Activated naive CD8-positive, alpha-beta T cell (primary cell): ENCODE measurements at regions not wholly inside any gene's neighbourhood (a gene's known extent, or its start where the extent isn't known, plus 50 kb on each side); places are given as distances from the start of the nearest gene placed in this dataset.
"Not testable (repeated sequence)": the region's sequence is repeated elsewhere in the genome, so short reads cannot be mapped to it uniquely, and the experiment has no call there.

ENCODE experiments used
- H3K27ac Mint-ChIP-seq: one replicate; pipeline ENCODE4 v1.8.0; 2021; ENCODE audit warnings: mixed read lengths
- H3K27me3 Mint-ChIP-seq: one replicate; pipeline ENCODE4 v1.8.0; 2021; ENCODE audit warnings: mixed read lengths
- H3K36me3 Mint-ChIP-seq: one replicate; pipeline ENCODE4 v1.8.0; 2021; ENCODE audit warnings: mixed read lengths
- H3K4me1 Mint-ChIP-seq: one replicate; pipeline ENCODE4 v1.8.0; 2021; ENCODE audit warnings: low read depth, mixed read lengths
- H3K4me3 Mint-ChIP-seq: one replicate; pipeline ENCODE4 v1.8.0; 2021; ENCODE audit warnings: mild to moderate bottlenecking, mixed read lengths
- H3K9me3 Mint-ChIP-seq: one replicate; pipeline ENCODE4 v1.8.0; 2021; ENCODE audit warnings: low read depth, mixed read lengths

DNA sequence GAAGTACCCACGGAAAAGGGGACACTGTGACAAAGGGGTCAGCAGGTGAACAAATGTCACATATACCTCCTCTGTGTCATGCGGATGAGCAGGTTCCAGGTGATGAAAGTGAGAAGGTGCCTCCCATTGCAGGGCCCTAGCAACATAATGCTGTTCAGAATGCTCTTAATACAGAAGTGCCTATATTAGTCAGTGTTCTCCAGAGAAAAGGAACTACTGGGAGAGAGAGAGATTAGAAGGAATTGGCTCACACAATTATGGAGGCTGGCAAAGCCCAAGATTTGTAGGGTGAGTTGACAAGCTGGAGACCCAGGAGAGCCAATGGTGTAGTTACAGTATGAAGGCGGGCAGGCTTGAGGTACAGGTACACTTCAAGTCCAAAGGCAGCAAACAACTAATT, 98.1 kb upstream of the CDC42EP3 start:
- H3K4me1 Mint-ChIP-seq = peaks cover 3% of the 10 kb centered on the region
- H3K9me3 Mint-ChIP-seq = no peaks in the 10 kb centered on the region
- no peaks in the 10 kb centered on the region for H3K27me3 Mint-ChIP-seq
- H3K4me3 Mint-ChIP-seq = no peak overlapping the region
- peaks cover 7% of the 10 kb centered on the region for H3K36me3 Mint-ChIP-seq
- no peak overlapping the region for H3K27ac Mint-ChIP-seq

DNA sequence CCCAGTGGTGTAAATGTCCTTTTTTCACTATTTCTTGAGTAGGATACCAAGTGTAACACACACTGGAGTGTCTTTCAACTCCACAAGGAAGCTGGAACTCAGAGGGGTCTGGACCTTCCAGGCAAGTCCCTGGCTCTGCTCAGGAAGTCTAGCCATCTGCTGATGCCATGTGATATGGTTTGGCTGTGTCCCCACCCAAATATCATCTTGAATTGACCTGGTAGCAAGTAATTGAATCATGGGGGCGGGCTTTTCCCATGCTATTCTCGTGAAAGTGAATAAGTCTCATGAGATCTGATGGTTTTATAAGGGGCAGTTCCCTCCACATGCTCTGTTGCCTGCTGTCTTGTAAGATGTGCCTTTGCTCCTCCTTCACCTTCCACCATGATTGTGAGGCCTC, 99.4 kb upstream of the CDC42EP3 start:
- Mint-ChIP-seq H3K27ac (no peak overlapping the region), H3K4me1 (no peaks in the 10 kb centered on the region), H3K27me3 (no peaks in the 10 kb centered on the region), H3K4me3 (no peak overlapping the region), H3K9me3 (no peaks in the 10 kb centered on the region), H3K36me3 (peaks cover 9% of the 10 kb centered on the region)

DNA sequence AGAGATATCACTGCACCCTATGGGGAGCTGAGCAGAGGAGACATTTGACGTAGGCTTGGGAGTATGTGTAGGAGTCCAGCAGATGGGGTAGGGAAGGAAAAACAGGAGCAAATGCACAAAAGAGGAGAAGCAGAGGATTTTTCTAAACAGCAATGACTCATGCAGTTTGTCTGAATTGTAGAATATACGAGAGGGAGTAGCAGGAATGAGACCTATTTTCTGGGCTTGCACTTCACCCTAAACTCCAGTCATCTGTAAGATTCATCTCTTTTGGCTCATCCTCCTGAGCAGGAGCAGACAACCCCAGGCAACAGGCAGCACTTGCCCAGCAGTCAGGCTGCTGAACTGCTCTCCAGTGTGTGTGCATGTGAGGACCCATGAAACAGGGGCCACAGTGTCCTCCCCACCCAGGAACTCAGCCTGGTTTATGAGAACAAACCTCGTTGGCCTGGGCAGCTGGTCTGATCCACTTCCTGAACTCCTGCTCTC, 100.2 kb upstream of the CDC42EP3 start:
- Mint-ChIP-seq H3K27me3 (no peaks in the 10 kb centered on the region), H3K9me3 (no peaks in the 10 kb centered on the region), H3K27ac (no peak overlapping the region), H3K4me3 (no peak overlapping the region), H3K4me1 (no peaks in the 10 kb centered on the region), H3K36me3 (peaks cover 9% of the 10 kb centered on the region)

DNA sequence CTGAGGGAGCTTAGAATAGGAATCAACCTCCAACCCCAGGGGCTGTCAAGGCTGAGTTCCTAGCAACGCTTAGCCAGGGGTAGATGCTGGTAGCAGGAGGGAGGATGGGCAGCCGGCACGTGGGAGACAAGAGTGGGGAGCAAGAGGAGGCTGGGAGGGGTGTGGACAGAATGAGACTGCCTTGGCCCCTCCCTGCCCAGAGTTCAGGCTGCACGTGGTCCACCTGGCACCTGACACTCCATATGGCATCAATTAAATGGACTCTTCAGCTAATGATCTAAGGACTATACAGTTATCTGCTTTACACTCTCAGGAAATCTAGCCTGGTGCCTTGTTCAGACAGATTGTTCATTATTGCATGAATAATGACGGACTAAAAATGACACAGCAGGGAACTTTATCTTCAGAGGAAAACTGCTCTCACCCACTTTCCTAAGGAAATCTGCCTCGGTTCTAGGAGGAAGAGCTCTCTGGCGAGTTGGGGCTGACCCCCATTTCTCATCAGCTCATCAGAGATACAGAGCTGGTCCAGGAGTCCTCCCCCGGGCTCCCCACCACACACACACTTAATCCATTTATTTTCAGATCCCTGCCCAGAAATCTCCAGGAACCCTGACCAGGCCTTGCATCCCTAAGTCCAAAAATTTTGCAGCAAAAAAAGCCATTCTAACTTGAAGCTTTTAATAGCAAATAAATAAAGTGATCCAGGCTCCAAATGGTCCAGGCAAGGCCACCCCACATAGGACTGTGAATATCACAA, 102.1 kb upstream of the CDC42EP3 start:
- no peak overlapping the region for H3K27ac Mint-ChIP-seq
- H3K4me1 Mint-ChIP-seq = no peaks in the 10 kb centered on the region

DNA sequence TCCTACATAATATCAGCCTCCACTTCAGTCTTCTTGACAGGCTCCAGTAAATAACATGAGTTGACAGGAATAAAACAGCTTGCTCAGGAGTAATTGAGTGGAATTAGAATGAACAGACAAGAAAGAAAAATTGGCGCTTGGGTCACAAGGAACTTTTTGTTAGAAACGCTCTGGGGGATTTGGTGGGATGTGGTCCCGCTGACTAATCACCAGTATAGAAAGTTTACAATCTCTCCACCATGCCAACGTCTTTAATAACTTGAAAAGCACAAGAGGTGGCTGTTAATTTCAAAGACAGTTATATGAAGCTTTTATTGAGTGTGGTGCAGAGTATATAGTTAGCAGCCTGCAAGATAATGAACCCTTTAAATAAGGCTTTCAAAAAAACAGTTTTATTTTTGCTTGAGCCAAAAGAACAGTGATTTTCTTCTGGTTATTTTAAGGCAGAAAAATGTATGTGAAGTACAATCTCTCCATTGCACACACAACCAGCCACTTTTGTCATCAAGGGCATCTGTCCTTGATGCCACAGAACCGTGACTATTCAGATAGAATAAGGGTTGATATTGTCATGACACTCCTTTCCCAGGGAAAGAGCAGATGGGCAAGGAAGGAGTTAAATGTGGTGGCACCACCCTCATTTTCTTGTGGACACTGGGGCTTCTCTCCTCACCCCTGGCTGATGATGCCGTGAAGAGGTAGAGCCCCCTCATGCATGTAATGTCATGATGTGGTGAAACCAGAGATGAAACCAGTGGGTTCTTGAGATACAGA, 102.9 kb upstream of the CDC42EP3 start:
- H3K9me3 Mint-ChIP-seq, H3K36me3 Mint-ChIP-seq: not testable (repeated sequence)

More for the DNA sequence above, 102.1 kb upstream of the CDC42EP3 start:
- peaks cover 7% of the 10 kb centered on the region for H3K36me3 Mint-ChIP-seq
- no peak overlapping the region for H3K4me3 Mint-ChIP-seq
- H3K9me3 Mint-ChIP-seq = no peaks in the 10 kb centered on the region
- H3K27me3 Mint-ChIP-seq = no peaks in the 10 kb centered on the region

DNA sequence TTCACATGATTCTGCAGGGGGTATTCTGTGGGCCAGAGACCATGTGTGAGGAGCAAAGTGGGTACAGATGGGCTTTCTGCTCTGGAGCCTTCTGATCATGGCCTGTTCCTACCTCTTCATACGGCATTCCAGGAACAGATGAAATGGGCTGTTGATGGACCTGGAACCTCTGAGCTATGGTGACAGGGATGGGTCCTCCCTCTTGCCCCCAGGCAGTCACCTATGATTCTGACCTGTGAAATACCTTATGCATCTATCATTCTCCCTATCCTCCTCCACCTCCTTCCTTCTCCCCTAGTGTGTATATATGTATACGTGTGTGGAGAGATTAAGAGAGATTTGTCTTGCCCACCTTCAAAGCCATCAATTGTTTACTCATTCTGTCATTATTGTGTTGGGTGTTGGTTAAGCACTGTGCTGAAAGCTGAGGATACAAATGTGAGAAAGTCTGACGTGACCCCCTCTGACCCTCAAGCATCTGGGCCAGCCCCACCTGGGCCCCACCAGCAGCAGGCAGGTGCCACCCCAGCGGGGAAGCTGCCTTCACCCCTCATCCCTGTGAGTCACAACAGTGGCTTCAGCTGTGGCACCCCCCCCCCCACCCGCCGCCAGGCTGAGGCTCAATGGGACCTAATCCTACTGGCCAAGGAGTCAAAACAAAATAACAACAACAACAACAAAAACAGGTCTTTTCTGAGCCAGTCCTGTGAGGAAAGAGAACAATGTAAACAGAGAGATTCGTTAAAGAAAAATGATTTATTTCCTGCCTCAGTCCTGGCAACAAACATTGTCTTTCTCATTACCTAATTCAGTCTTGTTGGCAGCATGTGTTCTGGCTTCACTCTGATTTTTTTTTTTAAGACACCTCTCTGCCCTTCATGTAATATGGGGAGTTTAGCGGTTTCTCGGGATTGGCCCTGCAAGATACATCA, 103.8 kb upstream of the CDC42EP3 start:
- H3K27me3 Mint-ChIP-seq = no peaks in the 10 kb centered on the region
- no peaks in the 10 kb centered on the region for H3K9me3 Mint-ChIP-seq
- H3K36me3 Mint-ChIP-seq = peaks cover 4% of the 10 kb centered on the region
- H3K4me1 Mint-ChIP-seq = no peaks in the 10 kb centered on the region
- no peak overlapping the region for H3K4me3 Mint-ChIP-seq
- no peak overlapping the region for H3K27ac Mint-ChIP-seq

More for the DNA sequence above, 102.9 kb upstream of the CDC42EP3 start:
- not testable (repeated sequence) for H3K27ac Mint-ChIP-seq, H3K27me3 Mint-ChIP-seq, H3K4me3 Mint-ChIP-seq, H3K4me1 Mint-ChIP-seq

DNA sequence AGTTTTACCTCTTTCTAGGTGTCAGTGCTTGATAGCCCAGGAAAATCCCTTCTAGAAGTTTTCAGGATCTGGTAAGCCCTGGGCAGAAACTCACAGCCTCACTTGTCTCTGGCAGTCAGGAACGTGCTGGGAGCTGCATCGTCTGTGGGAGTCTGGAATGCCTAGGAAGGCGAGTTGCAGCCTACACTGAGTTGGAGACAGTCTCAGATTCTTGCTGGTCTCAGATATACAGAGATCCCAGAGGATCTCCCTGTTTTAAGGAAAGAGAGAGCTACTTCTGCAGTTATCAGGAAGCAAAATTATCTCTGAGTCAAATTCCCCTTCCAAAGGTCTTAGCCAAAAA, 104.4 kb upstream of the CDC42EP3 start:
- no peaks in the 10 kb centered on the region for H3K4me1 Mint-ChIP-seq
- H3K4me3 Mint-ChIP-seq = no peak overlapping the region
- peaks cover 4% of the 10 kb centered on the region for H3K36me3 Mint-ChIP-seq
- no peak overlapping the region for H3K27ac Mint-ChIP-seq
- H3K27me3 Mint-ChIP-seq = no peaks in the 10 kb centered on the region
- no peaks in the 10 kb centered on the region for H3K9me3 Mint-ChIP-seq

DNA sequence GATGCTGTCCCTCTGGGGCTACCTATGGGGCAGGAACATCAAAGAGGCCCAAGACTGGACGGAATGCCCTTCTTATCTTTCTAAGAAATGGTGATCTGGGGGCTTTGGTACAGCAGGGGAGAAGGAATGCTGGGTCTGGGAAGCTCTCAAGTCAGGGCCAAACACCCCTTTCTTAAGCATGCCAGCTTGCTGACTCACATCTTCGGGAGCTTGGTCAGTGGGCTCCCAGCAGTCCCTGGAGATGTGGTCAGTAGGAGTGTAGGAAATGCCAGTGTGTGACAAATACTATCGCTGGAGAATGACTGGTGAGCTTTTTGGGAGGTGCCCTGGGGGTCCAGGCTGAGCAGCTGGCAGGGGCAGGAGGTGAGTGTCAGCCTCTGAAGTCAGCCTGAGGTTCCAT, 105.0 kb upstream of the CDC42EP3 start:
- Mint-ChIP-seq H3K27ac (no peak overlapping the region), H3K9me3 (no peaks in the 10 kb centered on the region), H3K36me3 (peaks cover 2% of the 10 kb centered on the region), H3K4me1 (no peaks in the 10 kb centered on the region), H3K4me3 (no peak overlapping the region), H3K27me3 (no peaks in the 10 kb centered on the region)

DNA sequence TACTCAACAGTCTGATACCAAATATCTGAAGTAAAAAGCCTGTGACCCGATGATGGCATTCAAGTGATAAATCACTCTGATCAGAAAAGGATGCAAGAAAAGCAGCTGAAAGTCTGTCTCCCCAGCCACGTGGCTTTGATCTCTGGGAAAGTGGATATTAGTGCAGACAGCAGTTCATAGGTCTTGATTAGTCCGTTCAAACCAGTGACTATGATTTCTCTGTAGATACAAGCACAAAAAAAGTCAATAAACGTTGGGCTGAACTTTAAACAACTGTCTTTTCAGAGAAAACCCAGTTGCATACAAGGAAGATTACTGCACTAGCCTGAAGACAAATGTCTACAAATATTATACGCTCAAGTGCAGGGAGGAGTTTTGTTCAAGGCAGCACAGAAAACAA, 107.7 kb upstream of the CDC42EP3 start:
- Mint-ChIP-seq H3K9me3 (no peaks in the 10 kb centered on the region), H3K4me1 (no peaks in the 10 kb centered on the region)

DNA sequence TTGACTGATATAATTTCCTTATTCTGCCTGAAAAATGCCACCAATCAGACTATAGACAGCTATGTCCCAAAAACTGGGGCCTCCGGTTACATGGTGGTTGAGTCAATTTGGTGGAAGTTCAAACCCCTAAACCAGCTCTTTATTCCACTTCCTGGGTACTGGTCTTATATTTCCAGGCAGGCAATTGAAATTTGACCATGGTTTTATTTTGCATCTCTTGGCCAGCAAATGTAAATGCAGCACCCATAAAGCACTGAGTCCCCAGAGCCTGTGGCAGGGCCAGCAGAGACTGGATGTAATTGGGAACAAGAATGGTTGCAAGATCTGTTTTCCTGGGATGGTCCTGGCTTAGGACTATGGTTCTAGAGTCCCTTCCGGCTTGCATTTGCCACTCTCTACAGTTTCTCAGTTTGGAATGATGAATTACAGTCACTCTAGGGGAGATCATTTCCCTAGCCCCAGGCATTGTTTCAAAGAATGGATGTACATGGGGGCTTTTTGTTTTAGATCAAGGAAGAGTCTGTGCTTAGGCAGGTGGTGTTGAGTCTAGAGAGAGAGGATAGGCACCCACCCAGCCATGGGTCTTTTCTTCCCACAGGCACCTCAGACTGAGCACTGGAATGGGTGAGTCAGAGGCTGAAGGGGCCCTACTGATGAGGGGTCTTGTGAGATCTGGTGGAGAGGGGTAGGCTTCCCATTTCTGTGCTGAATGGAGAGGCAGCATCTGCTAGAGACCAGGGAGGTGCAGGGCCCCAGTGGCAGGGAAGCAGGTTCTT, 108.4 kb upstream of the CDC42EP3 start:
- Mint-ChIP-seq H3K36me3 (peaks cover 2% of the 10 kb centered on the region), H3K9me3 (no peaks in the 10 kb centered on the region), H3K4me3 (no peak overlapping the region), H3K27ac (no peak overlapping the region), H3K4me1 (no peaks in the 10 kb centered on the region), H3K27me3 (no peaks in the 10 kb centered on the region)

More for the DNA sequence above, 107.7 kb upstream of the CDC42EP3 start:
- H3K27ac Mint-ChIP-seq = no peak overlapping the region
- no peaks in the 10 kb centered on the region for H3K27me3 Mint-ChIP-seq
- no peak overlapping the region for H3K4me3 Mint-ChIP-seq
- H3K36me3 Mint-ChIP-seq = peaks cover 2% of the 10 kb centered on the region

DNA sequence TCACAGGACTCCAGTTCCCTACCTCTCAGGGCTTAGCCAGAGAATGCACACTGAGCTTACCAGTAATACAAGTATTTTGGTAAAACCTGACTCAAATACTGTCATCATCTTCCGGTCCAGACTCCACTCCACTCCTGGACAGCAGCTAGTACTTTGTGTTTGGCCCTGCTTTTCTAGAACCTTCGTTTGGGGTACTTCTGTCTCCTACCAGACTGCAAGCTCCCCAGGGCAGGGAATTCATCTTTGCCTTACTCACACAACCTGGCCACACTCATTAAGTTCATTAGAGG, 108.9 kb upstream of the CDC42EP3 start:
- no peaks in the 10 kb centered on the region for H3K36me3 Mint-ChIP-seq
- no peaks in the 10 kb centered on the region for H3K4me1 Mint-ChIP-seq
- H3K27me3 Mint-ChIP-seq = no peaks in the 10 kb centered on the region
- H3K27ac Mint-ChIP-seq = no peak overlapping the region
- H3K9me3 Mint-ChIP-seq = no peaks in the 10 kb centered on the region
- no peak overlapping the region for H3K4me3 Mint-ChIP-seq

DNA sequence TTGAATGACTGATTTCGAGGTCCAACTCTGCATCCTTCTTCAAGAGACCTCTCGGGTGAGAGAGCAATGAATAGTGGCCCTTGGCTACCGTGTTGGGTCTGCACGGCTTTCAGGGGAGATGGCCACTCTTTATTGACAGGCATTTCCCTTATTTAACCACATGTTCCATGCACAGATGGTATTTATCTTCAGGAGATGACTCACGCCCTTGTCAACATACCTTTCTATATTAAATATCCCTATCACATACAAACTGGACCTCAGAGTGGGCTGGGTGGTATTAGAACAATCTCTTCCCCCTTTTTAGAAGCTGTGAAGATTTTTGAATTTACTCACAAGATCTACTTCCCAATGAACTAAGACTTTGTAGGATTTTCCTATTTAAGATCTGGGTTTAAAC, 109.6 kb upstream of the CDC42EP3 start:
- no peaks in the 10 kb centered on the region for H3K4me1 Mint-ChIP-seq
- H3K9me3 Mint-ChIP-seq = no peaks in the 10 kb centered on the region
- H3K27me3 Mint-ChIP-seq = no peaks in the 10 kb centered on the region
- no peak overlapping the region for H3K27ac Mint-ChIP-seq
- no peaks in the 10 kb centered on the region for H3K36me3 Mint-ChIP-seq
- no peak overlapping the region for H3K4me3 Mint-ChIP-seq

DNA sequence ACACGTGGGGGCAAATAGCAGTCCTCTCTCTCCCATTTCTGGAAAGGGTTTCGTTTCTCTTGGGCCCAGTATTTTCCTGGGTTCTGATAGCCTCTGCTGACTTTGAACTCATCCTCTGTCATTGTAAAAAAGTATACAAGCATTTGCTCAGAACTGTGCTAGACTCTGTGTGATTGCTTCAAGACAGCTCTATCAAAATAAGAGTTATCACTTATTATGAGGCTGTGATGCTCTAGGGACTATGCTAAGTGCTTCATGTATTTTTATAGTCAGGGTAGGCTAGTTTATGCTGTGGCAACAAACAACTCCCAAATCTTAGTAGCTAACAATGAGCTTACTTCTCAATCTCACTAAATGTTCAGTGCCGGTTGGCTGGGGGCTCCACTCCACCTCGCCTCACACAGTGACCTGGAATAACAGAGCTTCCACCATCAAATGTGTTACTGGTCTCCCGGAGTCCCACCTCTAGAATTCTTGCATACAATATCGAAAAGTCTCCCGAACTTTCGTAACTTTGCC, 110.8 kb upstream of the CDC42EP3 start:
- Mint-ChIP-seq H3K27me3 (no peaks in the 10 kb centered on the region), H3K4me3 (no peak overlapping the region), H3K9me3 (peaks cover 1% of the 10 kb centered on the region), H3K27ac (no peak overlapping the region), H3K36me3 (peaks cover 1% of the 10 kb centered on the region), H3K4me1 (no peaks in the 10 kb centered on the region)

DNA sequence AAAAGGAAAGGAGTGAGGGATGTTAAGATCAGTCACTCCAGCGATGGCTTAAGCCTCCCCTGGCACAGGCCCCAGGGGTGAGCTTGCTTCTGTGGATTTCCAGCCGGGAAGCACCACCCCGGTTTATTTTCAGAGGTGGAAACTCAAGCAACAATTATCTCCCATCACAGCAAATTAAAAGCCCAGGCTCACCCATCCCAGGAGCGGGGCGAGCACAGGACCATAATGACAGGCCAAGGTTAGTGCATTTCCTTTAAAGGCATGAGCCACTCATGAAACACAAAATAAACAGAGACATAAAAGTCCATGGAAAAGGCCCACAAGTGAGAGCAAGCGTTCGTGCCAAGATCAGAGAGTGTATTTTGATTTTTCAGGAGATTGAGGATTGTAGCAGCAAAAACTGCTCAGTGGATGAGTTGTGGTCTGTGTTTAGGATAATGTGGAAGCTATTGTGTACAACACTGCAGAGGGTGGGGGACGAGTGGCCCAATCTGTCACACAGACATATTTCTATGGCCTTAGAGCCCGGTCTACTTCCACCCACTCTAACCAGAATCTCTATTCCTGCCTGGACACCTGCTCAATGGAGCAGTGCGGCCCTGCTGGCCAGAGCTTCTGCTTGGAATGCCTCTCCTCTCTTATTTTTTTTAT, 111.4 kb upstream of the CDC42EP3 start:
- H3K36me3 Mint-ChIP-seq = peaks cover 7% of the 10 kb centered on the region
- no peaks in the 10 kb centered on the region for H3K4me1 Mint-ChIP-seq
- H3K9me3 Mint-ChIP-seq = peaks cover 6% of the 10 kb centered on the region
- H3K27me3 Mint-ChIP-seq = no peaks in the 10 kb centered on the region
- H3K4me3 Mint-ChIP-seq = no peak overlapping the region
- H3K27ac Mint-ChIP-seq = no peak overlapping the region
